DMS 273 (cell line): ENCODE measurements at regions not wholly inside any gene's neighbourhood (a gene's known extent, or its start where the extent isn't known, plus 50 kb on each side); places are given as distances from the start of the nearest gene placed in this dataset.

ENCODE experiments used
- DNase-seq: peaks from one replicate; lab custom pipeline; 2025; ENCODE audit not compliant: unreplicated experiment; lab: John Stamatoyannopoulos, UW

- no peak for DNase-seq
Observed at GRCh38 chr1:37270639-37271038, 203.7 kb upstream of the ZC3H12A start.

GRCh38 chr1:37272626-37273025, 201.8 kb upstream of the ZC3H12A start:
- DNase-seq = no peak

- no peak for DNase-seq
Observed at GRCh38 chr1:37274486-37274885, 199.9 kb upstream of the ZC3H12A start.

GRCh38 chr1:37274938-37275631, 199.3 kb upstream of the ZC3H12A start:
- DNase-seq = peak; percentile 39

DNA sequence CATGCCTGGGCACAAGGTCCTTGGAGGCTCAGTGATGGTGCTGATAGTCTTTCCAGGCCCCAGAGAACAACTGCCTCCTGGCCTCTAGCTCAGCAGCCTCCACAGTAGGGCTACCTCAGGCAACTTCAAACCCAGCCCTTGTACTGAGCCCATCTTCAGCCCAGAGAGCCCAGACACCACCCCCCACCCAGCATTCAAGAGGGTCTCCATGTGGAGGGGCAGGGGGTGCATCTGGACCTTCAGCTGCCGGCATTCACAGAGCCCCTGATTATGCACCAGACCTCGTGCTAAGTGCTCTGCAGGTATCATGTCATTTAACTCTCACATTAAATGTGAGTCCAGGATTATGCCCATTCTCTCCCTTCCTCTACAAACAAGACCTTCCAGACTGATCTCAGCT, 197.0 kb upstream of the ZC3H12A start:
- DNase-seq = no peak

DNA sequence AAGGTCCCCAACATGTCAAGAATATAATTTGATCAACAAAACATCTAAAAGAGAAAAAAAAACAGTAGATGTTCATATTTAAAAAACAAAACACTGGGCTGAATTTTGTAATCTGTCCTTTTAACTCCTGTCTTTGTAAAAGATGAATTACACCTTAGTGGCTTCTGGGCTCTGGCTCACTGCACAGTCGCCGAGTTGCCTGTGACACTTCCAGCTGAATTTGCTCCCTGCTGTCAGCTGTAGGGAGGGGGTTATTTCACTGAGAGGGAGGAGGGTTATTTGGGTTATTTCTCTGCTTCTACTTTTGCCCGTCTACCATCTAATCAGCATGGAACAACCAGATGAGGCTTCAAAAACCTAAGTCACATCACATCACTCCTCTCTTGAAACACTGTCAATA, 193.0 kb upstream of the ZC3H12A start:
- no peak for DNase-seq

GRCh38 chr1:37282764-37283163, 191.6 kb upstream of the ZC3H12A start:
- DNase-seq = no peak

DNA sequence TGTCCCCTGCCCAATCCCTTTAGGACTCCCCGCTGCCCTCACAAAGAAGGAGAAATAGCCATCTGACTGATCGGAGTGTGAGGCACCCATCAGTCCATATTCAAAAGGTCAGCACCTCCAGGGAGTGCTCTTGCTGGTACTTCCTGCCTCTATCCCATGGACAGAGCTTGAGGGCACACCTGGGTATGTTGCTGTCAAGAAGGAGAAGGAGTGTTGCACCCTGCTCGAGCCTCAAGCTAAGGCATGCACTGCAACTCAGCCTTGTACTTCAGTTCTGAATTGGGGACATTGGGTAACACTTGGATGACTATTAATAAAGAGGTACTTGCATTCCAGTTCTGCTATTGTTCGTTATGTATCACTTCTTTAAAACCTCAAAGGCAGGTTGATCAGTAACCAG, 190.3 kb upstream of the ZC3H12A start:
- DNase-seq = no peak

- DNase-seq = no peak
Observed at GRCh38 chr1:37286881-37287280, 187.5 kb upstream of the ZC3H12A start.

GRCh38 chr1:37288900-37289299, 185.5 kb upstream of the ZC3H12A start:
- DNase-seq = no peak

DNA sequence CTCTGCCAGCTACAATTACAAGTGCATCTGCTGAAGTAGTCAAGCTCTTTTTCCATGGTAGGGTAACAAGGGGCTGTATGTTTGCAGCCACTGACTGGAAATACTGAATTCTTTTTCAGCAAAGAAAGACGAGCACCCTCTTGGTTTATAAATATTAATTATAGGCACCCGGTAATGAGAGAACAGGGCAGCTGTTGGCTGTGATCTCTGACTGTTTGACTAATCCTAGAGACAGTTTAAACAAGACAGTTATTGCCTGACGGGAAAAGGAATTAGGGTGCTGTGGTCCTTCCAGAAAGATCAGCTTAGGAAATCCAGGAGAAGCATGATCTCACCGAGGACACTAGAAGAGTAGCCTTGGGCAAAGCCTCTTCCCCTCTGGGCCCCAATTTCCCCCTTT, 183.7 kb upstream of the ZC3H12A start:
- no peak for DNase-seq

DNA sequence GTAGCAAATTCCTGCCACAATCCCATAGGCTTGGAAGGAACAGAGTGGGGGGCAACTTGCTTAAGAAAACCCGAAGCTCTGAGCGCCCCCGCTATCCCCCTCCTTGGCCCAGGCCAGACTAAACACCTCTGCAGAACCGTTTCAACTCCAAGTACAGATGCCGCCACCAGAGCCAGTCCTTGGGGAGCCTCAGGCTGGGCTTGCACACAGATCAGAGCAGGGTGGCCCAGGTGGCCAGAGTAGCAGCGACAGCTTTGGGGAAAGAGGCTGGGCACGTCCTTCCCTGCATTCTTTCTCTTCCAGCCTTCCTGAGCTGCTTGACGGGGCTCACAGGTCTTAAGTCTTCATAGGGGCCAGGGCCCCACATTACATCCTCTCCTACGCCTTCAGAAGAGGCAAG, 181.6 kb upstream of the ZC3H12A start:
- no peak for DNase-seq

GRCh38 chr1:37294096-37294495, 180.3 kb upstream of the ZC3H12A start:
- DNase-seq = no peak

- DNase-seq = no peak
Observed at GRCh38 chr1:37294529-37294928, 179.9 kb upstream of the ZC3H12A start.

GRCh38 chr1:37298769-37299168, 175.6 kb upstream of the ZC3H12A start:
- no peak for DNase-seq

- DNase-seq = peak; percentile 12
Observed at GRCh38 chr1:37299216-37299615, 175.2 kb upstream of the ZC3H12A start.

DNA sequence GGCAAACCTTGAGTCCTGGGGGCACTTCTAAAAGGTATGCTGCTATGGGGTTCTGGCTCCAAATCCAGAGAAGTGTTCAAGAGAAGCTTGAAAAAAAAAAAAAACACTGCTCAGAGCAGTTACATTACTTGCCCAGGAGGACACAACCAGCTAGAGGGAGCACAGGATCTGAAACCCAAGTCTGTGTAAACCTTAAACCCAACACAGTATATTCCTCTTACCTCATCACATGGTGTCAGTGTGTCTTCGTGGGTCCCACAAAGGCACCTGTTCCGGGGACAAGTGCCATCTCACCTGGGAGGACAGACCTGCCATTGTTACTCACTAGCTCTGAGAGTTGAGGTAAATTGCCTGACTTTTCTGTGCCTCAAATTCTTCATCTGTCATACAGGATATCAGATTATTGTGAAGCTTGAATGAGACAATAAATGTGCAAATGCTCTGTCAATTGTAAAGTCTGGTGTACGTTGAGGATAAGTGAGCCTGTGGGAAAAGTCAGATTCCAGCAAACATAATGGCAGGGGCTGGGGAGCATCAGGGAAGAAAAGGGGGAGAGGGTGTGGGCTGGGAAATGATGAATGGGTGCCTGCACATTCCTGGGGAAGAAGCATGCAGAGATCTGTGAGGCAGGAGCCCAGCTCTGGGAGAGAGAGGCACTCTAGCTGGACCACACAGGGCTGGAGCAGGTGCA, 170.4 kb upstream of the ZC3H12A start:
- no peak for DNase-seq

- no peak for DNase-seq
Observed at GRCh38 chr1:37305108-37305507, 169.3 kb upstream of the ZC3H12A start.

DNA sequence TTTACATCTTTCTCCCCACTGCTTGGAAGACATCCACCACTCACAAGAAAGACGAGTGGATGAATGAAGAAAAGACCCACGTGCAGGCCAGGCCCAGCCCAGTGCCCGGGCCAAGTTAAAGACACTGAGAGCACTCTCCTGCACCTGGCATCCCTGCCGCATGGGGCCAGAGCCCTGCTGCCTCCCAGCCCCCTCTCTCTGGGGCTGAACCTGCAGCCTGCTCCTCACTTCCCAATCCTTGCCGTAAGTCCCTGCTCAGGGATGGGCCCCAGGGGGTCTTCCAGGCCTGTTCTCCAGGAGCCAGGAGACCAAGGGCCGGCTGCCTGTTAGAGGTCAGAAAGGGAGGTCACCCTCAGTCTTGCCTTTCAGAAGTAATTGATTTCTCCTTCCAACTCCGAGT, 168.5 kb upstream of the ZC3H12A start:
- no peak for DNase-seq

DNA sequence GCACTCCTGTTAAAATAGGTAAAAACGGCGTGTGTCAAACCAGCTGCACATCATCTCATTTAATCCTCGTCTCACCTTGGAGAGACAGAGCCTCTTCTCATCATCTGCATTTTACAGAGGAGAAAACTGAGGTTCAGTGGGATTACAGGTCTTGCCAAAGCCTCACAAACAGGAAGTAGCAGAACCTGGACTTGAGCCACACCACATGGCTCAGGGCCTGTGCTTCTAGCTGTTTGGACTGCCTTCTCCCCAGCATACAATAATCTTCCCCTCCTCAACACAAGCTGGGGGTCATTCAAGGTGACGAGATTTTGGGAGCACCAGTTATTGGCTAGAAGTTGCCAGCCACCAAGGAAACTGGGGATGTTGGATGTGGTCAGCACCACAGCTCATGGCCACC, 167.9 kb upstream of the ZC3H12A start:
- DNase-seq = peak; percentile 28

- DNase-seq = no peak
Observed at GRCh38 chr1:37306871-37307270, 167.5 kb upstream of the ZC3H12A start.

GRCh38 chr1:37308031-37308960, 166.1 kb upstream of the ZC3H12A start:
- no peak for DNase-seq
